Inflammatory macrophage treated with lipopolysaccharide for 1 hour (primary cell): ENCODE measurements at regions not wholly inside any gene's neighbourhood (a gene's known extent, or its start where the extent isn't known, plus 50 kb on each side); places are given as distances from the start of the nearest gene placed in this dataset.
"Not testable (repeated sequence)": the region's sequence is repeated elsewhere in the genome, so short reads cannot be mapped to it uniquely, and the experiment has no call there.

ENCODE experiments used
- DNase-seq, 2 donors: peaks; one replicate each; pipeline ENCODE4 v3.0.0-alpha.2; 2020 to 2022

DNA sequence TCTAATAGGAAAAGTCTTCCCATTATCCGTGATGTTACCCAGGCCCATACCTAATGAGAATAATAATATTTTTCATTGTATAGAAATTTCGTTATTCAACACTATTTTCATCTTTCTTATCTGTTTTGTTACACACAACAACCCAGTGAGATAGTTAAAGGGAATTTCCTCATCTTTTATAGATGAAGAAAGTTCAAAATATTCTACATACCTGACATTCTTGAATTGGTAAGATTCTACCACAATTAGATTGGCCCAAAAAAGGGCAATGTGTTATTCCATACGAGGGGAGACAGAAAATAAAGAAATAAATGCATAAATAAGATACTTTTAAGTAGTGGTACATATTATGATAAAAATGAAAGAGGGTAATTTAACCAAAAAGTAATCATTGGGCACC lies 405.5 kb upstream of the ADAMTS5 start:
- DNase-seq = no peak

DNA sequence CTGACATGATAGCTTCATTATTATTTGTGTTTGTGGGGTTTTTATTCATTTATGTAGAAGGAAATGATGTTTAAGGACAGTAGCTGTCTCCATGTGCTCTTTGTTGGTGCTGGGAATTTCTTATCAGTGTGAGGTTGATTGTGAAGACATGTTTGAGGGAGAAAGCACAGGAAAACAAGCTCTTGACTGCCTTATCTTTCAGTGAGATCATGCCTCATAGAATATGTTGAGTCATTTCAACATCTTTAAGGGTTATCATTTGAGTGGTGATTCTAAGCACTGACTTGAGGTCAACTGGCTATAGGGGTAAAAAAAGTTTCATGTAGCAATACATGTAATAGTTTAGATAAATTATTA lies 405.1 kb upstream of the ADAMTS5 start:
- DNase-seq = no peak

DNA sequence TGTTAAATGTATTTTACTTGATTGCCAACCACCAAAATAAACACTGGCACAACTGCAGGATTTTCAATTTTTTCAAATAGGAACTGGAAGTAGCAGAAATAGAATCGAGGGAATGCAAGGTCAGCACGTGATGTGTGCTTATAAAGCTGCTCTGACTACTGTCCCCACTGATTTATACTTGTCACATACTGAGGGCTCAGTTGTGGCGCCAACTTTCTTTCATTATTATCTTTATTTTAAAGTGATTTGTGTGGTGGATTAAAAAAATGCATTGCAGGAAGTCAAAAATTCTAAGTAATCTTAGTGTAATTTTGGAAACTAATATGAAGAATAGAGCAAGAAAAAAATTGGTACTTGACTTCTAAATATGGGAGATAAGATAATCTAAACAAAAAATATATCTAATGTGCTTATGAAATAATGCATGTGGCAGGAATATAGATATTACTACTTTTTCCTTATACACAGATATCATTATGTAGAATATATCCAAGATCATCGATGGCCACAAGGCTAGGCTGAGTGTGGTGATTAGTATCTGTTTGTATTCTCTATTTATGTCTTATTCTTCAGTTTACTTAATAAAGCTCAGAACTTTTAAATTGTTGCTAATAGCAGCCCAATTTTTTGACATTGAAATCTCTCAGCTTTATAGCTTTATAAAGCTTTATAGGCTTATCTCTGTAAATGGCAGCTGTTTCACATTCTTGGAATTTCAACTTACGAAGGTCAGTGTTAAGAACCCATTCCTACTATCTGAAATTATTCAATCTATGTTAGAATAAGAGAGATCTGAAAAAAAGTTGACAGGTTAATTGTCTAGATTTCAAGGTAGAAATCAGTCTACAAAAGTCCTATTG lies 404.5 kb upstream of the ADAMTS5 start:
- DNase-seq = no peak

DNA sequence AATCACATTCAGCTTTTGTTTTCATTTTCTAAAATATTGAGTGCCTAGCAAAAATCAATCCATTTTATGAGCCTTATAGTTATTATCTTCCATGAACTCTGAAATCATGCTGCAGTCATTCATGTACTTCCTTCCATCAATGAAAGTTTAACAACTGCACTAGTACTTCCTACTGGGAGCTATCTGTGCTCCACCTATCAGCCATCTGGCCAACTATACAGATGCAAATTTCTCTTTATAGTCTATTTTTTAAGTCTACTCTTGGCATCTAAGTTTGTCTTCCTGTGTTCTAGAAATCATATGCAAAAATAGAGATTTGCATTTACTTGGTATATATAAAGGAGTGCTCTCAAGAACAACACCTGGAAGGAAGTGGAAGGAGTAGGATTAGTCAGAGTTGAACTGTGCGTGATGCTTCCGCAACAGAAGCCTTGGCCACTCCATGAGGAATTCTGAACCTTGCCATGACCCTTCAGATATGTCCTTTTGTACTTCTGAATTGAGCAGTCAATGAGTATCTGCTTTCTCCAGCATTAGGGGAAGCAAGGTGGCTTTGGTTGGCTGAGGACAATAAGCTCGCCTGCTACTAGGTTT lies 403.2 kb upstream of the ADAMTS5 start:
- no peak for DNase-seq

DNA sequence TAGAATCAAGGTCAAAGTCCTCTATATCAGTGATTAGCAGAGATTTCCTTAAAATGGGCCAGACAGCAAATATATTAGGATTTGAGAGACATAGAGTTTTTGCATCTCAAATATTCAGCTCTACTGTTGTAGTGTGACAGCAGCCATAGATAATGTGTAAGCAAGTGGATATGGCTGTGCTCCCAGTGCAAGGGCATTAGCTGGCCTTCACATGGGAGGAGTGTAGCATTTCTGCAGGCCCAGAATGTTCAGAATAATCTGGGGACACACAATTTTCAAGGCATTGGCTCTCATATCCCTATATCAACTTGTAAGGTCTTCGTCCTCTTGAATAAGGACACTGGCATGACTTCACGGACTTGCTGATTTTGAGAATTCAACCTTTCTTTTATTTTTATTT lies 402.3 kb upstream of the ADAMTS5 start:
- DNase-seq = no peak

DNA sequence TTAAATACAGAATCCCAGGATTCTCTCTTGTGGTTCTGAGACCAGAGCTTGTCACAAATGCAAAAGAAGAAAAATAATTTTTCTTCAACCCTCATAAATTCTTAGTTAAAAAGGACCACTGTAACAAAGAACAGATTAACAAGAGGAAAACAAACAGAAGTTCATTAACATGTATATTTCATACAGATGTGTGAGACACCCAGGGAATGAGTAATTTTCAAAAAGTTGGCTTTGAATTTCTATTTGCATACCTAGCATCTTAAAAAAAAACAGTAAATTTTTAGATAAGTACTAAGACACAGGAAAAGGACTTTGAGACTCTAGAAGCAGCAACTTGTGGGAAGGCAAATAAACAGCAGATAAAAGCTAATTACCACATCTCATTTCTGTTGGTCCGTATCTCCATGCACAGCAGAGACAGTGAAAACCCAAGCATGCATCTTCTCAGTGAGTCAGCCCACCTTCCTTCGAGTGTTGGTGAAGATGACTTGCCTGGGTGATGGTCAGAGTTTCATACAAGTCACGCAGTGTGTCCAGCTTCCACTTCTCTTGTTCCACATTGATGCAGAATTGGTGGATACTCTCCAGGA lies 399.9 kb upstream of the ADAMTS5 start:
- DNase-seq = no peak

DNA sequence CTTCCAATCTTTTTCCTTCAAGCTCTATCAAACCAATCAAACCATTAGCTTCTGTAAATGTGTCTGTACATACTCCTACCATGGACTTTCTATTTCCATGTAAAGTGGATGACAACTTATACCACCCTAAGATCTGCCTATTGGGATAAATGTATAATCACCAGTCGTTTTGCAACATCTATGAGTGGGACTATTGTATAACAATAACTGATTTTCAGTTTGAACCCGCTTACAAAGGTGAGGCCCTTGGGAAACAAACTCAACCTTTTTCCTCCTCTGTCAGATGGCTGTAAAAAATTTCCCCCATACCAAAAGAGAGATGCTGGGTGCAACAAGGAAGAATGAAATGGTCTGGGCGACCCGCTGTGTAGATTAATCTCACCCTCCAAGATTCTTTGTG lies 399.1 kb upstream of the ADAMTS5 start:
- no peak for DNase-seq

DNA sequence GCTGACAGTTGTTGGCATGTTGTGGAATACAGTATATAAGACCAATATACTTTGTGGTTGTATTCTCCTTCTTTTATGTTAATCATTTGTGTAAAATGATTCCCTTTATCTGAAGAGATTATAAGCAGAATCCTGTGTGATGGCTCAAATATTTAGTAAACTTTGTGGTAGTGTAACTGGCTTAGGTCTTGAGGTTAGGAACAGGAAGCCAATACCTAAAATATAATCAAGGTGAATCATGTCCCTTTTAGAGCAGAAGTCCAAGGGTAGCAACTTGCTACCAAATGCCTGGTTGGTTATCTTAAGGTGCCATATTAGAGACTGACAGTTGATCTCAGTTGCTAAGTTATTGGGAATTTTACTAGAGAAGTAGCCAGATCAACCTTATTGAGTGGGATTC lies 398.5 kb upstream of the ADAMTS5 start:
- no peak for DNase-seq

DNA sequence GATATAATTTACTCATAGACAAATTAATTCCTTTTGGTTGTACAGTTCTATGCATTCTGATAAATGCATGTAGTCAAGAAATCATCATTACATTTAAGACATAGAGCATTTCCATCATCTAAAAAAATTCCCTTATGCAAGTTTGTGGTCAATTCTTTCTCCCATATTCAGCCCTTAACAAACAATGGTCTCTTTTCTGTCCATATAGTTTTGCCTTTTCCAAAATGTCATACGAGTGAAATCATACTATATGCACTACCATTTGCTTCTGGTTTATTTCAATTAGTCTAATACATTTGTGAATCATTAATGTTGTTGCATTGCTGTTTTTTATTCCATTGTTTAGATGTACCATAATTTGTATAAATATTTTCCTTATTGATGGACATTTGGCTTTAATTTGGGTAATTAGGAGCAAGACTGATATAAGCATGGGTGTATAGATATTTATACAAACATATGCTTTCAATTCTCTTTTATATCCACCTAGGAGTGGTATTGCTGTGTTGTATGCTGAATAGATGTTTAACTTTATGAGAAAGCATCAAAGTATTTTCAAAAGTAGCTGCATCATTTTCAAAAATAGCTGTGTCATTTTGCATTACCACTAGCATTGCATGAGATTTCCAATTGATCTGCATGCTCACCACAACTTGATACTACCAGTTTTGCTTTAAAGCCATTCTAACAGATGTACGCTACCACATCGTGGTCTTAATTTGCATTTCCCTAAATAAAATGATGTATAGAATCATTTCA lies 397.0 kb upstream of the ADAMTS5 start:
- DNase-seq = no peak

DNA sequence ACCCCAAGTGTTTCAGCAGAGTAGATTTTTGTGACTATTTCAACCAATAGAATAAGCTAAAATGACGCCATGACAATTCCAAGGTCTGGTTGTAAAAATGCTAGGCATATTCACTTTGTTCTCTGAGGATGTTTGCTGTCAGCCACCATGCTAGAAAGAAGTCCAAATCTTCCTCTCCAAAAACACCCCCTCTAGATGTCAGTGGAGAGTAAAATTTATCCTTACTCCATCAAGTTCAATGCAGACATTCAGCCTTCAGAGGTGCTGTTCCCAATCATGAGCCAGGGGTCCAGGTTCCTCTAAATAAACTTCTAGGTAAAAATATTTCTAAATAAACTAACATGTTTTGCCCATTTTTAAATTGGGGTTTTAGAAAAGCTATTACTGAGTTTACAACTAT lies 395.4 kb upstream of the ADAMTS5 start:
- no peak for DNase-seq

DNA sequence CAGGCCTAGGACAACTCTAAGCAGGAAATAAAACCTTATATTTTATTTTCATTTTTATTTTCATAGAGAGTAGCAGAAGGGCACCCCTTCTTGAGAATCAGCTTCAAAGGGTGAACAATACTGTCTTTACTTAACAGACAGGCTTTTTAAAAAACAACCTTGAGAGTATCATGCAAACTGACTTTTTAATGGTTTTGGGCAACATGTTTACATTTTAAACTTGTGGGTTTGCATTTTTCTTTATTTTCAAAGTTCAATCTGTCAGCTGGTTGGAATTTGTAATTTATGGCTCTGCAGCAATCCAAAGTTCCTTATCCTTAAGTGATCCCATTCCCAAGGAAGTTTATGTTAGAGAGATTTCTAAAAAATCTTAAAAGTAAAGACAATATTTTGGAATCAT lies 392.3 kb upstream of the ADAMTS5 start:
- DNase-seq = no peak

DNA sequence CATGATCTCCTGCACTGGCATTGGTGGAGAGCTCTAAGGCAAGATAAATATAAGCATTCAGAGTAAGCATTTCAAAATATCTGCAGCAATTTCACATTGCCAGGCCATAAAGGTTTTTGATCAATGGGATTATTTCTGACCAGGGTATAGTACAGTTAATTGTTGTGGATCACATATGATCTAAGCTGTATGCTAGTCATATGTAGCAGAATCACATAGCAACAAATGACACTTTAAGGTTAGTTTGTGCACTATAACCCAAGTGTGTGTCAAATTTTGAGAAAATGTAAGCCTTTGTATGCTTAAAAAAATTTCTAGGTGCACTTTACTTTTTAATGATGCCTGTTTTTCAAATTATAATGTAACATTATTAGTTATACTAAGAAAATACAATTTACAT lies 386.0 kb upstream of the ADAMTS5 start:
- no peak for DNase-seq

DNA sequence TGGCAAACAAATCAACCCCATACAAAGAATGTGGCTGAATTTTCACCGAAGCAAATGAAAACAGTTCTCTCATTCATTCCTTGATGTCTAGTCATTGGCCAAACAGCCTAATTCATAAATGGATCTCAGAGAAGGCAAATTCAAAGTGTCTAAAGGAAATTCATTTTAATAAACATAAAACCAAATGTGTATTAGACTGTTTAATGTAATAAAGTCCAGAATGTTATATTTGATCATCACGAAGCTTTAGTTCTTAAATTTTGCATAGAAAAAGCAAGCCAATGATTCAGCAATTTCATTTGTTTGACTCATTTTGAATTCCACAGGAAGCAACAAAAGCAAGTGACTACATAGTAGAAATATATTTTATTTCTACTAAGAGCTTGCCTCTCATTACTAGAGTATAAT lies 379.2 kb upstream of the ADAMTS5 start:
- DNase-seq = no peak

DNA sequence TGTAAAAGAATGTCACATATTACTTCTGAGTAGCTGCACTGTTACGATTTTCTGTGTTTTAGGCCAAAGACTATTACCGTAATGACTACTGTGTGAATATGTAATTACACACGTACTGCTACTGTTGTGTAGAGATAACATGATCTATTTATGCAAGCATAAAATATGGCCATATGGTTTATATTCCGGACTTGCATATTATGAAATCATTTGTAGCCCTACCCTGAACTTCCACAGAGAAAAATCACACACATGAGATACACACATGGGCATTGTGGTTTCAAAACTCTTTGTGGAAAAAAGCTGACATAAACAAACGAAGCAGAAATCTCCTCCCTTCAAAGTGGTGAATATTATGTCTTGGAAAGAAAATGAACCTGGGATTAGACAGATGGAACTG lies 373.0 kb upstream of the ADAMTS5 start:
- DNase-seq = no peak

DNA sequence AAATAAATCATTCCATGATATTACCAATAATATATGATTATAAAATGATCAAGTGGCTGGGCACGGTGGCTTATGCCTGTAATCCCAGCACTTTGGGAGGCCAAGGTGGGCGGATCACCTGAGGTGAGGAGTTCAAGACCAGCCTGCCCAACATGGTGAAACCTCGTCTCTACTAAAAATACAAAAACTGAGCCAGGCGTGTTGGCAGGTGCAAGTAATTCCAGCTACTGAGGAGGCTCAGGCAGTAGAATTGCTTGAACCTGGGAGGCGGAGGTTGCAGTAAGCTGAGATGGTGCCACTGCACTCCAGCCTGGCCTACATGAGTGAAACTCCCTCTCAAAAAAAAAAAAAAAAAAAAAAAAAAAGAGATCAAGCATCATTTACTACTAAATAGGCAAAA lies 371.1 kb upstream of the ADAMTS5 start:
- DNase-seq = not testable (repeated sequence)

DNA sequence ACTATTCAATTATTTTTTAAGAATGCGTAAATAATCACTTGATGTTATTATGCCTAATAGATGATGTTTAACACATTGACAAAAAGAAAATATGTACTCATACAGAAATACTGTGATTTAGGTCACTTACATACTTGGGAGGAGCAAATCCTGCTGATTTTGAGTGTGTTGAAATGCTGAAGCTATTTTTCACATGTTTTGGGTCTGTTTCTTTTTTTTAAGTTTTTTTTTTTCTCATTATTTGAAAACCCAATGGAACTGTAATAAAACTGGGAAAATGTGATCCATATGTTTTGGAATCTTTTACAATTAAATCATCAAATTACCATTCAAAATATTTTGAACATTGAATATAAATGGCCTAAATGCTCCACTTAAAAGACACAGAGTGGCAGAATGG lies 366.2 kb upstream of the ADAMTS5 start:
- no peak for DNase-seq

DNA sequence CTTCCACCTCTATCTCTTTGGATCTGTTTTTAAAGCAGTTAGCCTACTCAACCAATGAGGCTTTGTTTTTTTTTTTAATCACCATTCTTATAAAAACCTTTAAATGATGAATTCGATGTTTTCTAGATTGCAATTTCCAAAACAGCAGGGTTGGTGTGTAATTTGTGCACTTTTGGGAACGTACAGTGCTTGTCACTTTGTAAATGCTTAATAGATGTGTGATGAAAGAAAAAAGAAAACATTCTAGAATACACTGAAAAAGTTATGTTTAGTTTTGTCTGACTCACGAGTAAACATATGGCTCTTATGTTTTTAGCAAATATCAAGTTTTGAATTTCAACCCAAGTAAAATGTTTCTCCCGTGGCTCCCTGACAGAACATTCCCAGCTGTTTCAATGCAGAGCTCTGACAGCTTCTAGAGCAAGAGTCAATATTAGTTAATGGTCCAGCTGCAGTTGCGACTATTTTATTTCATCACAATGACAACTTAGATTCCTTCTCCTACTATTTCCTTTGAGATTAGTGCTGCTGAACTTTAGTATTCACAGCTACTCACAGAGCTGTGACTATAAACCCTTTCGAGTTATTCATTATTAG lies 362.5 kb upstream of the ADAMTS5 start:
- DNase-seq = no peak

DNA sequence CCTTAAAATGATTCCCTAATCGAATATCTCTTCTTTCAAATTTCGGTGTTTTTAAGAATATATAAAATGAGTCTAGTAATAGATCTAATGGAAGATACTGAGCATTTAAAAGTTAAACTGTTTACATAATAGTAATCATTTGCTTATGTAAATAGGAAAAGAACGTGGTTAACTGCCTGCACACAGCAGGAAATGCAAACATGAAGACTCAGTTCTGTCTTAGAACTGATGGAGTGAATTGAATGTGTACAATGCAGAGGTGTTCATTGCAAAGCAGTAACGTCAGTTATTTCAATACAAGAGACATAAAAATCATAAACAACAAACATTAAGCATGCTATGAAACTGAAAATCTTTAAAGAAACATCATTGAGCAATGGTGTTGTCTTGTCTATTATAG lies 359.4 kb upstream of the ADAMTS5 start:
- DNase-seq = no peak

DNA sequence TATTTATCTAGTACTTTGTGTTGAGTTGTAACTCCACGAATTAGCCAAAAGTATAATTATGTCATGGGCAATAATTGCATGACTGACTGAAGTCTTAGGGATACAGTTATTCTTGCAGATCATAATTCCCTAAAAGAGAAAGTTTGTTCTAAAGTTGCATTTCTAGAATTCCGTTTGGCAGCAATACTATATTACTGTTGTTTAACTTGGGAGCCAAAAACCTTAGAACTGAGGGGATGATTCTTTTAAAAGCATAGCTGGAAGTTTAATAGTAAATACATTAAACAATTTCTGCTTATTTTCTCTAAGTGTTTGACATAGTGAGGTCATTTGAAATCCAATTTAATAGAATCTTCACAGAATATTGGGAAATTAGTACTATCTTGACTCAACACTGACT lies 356.4 kb upstream of the ADAMTS5 start:
- no peak for DNase-seq

DNA sequence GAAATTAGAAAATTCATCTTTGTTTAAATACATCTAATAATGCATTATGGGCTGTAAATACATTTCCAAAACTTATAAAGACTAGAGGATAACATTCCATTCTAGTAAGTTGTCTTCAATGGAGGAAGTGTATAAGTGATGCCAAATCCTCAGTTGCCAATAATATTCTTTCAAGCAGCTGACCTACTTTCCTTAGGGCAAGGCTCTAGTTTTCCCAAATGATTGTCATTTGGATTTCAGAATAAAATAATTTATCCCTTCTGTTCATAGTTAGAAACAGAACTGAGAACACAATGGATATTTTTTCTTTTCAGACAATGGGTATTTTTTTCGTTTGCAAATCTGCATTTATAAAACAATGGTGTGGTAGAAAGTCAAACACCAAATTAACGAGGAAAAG lies 354.9 kb upstream of the ADAMTS5 start:
- no peak for DNase-seq

DNA sequence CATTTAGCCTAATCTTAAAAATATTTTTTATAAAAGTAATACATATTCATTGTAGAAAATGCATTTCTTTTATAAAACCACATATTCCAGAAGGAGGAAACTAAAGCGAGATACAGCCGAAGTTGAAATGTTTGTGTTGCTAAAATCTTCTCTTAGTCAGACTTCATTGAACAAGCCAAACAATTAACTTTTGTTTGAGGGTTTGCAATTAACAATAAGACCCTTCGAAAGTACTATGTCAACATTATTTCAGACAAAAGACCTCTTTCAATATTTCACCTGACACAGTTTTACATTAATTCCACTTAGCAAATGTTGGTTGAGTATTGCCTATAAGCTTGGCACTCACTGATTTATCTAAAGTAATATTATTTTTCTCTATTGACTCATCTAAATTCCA lies 354.0 kb upstream of the ADAMTS5 start:
- no peak for DNase-seq

DNA sequence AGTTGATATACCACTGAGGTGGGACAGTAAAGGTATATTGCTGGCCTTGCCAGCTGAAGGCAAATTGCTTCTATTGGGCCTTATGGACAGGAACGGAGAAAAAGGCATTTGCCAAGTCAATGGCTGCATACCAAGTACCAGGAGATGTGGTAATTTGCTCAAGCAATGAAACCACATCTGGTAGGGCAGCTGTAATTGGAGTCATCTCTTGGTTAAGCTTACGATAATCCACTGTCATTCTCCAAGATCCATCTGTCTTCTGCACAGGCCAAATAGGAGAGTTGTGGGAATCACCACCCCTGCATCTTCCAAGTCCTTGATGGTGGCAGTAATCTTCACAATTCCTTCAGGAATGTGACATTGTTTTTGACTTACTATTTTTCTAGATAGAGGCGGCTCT lies 350.7 kb upstream of the ADAMTS5 start:
- not testable (repeated sequence) for DNase-seq

DNA sequence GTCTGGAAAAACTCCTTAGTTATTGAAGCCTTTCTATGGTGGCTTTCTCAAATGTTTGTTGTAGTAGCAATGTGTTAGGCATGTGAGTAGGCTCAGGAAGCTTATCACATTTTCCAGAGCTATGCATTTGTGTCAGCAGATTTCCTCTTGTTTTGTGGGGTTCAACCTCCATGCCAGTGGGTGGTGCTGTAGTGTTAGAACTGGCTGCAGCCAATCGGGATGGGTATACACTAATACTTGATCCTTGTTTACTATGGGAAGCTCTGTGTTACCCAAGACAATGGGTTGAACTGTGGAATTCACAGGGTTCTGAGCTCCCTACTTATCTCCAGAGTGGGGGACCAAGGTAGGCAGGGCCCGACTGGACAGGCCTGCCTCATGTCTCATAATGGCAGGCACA lies 348.5 kb upstream of the ADAMTS5 start:
- DNase-seq = no peak
